ENCODE measurements at regions not wholly inside any gene's neighbourhood (a gene's known extent, or its start where the extent isn't known, plus 50 kb on each side); places are given as distances from the start of the nearest gene placed in this dataset.

DNA sequence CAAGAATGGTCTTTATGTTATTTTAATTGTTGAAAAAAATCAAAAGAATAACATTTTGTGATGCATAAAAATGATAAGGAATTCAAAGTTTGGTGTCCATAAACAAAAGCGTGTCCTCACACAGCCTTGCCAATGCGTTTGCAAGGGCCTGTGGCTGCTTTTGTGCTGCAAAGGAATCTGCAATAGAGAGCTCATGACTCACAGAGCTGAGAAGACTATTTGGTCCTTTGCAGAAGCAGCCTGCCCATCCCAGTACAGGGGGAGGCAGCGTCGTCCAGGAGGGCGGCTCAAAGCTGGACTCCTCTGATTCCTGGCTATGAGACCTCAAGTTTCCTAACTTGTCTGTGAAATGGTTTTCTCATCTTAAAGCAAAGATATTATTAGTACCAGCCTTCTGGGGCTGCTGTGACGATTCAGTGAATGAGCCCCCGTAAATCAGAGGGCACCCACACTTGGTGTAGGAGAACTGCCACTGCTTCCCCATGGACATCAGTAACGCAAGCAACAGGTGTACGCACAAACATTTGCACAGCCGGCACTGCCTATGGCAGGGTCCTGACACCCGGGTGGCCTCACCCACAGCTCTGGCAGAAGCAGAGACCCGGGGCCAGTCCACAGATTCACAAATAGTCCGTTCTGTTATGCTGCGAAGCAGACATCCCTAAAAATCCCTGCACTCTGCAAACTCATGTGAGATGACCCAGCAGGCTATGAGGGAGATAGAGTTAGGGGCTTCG lies 70.6 kb upstream of the ASAP2 start:
- DNase-seq, result no peak

DNA sequence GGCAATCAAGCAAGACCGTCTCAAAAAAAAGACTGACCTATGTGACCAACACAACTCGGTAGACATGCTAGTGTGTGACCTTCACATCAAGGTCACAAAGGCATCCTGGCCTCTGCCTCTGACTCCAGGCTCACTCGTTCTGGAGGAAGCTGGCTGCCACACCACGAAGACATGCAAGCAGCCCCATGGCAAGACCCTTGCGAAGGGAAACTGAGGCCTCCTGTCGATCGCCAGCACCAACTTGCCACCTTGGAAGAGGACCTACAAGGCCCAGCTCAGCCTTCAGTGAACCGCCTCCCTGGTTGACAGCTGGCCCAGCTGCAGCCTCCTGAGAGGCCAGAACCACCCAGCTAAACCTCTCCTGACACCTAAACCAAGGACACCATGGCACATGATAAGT lies 79.3 kb upstream of the ASAP2 start:
- no peak for DNase-seq

DNA sequence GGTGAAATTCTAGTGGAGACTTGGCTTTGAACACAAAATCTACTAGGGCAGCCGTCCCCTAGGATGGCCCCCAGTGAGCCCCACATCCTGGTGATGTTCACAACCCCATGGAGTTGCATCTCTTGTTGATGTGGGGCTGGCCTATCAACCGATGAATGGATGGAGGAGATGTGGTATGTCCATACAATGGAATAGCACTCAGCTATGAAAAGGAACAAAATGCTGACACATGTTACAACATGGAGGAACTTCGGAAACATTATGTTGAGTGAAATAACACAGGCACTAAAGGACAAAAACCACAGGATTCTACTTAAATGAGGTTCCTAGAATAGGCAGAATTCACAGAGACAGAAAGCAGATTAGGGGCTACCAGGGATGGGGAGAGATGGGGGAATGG lies 80.1 kb upstream of the ASAP2 start:
- no peak for DNase-seq

DNA sequence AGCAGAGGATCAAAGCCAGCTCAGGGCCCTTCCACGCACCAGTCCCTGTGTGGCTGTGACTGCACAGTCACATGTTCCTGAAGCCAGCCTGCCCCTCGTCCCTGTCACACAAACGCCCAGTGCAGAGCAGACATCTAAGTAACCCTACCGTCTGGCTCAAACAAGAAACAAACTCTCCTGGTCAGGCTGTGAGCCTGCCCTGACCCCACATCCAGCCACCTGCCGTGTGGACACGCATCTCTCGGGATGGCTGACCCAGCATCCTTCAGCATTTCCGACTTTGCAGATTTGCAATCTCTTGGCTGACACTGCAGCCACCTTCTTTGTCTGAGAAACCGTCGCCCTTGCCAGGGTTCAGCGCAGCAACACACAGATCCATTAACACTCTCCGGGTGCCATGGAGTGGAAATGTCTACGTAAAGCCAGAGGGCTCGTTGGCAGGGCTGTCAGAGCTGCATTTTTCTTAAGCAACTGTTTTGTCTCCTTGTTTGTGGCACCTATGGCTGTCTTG lies 82.3 kb upstream of the ASAP2 start:
- no peak for DNase-seq

DNA sequence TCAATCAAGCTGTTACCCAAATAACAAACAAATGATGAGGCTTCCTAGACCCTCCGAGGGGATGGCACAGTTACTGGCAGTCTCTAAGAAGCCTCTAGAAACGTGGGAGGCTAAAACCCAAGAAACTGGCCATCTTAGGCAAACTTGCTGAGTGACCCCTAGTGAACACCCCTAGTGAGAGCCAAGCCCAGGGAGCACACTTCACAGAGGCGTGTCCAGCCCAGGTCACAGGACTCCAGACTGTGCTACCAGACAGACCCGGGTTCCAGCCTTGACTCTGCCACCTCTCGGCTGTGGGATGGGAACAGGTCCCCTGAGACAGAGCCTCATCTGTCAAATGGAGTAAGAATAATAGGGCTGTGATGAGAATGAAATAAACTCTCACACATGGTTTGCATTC lies 83.5 kb upstream of the ASAP2 start:
- no peak for DNase-seq

DNA sequence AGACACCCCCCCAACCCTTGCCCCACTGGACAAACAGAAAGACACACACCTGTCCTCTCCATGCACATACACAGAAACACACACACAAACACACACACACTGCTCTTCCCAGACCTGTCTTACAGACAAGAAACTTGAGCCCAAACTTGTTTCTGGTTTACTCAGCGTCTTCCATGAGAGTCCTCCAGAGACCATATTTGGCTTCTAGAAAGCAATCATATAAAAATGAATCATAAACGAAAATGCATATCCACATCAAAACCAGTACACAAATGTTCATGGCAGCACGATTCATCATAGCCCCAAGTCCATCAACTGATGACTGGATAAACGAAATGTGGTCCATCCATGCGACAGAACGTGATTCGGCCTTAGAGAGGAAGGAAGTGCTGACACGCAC lies 84.2 kb upstream of the ASAP2 start:
- no peak for DNase-seq

DNA sequence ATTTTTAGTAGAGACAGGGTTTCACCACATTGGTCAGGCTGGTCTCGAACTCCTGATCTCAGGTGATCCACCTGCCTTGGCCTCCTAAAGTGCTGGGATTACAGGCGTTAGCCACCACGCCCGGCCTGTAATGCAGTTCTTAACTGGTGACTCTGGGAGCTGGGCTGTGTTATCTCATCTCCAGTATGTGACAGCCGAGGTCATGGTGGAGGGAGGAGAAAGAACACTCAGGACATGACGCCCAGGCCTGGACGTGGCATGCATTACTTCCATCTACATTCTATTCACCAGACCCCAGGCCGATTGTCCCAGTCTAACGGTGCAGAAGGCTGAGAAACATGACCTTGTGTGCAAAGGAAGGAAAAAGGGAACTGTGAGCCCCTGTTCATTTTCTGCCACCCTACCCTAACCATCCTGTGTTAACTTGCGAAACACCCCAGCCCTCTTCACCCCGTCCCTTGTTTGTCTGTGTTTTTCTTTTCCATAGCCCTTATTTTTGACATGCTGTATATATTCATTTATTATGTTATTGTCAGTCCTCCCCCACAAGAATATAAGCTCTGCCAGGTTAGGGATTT lies 88.1 kb upstream of the ASAP2 start:
- no peak for DNase-seq

DNA sequence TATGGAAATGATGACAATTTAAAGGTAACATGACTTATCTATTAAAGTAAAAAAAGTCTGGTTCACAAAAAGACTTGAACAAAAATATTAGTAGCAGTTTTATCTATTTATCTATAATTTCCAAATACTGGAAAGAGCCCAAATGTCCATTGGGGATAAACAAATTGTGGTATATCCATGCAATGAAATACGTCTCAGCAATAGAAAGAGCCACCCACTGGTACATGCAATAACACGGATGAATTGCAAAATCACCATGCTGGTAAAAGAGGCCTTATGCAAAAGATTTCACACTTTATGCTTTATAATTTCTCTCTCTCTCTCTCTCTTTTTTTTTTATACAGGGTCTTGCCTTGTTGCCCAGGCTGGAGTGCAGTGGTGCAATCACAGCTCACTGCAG lies 91.4 kb upstream of the ASAP2 start:
- no peak for DNase-seq

DNA sequence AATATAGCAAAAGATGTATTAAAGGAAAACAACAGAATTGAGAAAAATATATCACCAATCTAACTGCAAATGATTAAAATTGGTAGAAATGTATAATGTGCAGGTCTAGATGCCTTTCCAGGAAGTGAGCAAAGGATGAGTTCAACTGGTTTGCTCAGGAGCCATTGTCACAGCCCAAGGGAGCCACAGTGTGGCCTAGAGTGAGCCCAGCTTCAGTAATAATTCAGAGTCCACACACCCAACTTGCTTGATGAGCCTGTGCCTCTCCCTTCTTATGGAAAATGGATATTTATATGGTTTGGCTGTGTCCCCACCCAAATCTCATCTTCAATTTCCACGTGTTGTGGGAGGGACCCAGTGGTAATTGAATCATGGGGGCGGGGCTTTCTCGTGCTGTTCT lies 92.2 kb upstream of the ASAP2 start:
- DNase-seq, result no peak

DNA sequence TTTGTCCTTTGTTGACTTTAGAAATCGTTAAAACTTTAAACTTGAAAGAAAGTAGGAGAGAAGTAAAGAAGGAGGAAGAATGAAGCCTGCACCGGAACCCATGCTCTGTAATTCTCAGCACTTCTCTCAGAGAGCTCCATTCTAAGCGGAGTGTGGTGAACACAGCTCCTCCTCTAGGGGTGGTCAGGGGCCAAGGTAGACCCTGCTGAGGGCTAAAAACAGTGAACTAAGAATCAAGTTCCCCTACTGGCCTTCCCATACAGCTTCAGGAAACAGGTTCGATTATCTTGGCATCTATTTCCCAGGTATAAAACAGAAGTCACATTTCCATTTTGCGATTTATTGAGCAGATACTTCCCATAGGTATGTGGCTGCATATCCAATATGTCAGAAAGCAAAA lies 92.7 kb upstream of the ASAP2 start:
- DNase-seq, result no peak

DNA sequence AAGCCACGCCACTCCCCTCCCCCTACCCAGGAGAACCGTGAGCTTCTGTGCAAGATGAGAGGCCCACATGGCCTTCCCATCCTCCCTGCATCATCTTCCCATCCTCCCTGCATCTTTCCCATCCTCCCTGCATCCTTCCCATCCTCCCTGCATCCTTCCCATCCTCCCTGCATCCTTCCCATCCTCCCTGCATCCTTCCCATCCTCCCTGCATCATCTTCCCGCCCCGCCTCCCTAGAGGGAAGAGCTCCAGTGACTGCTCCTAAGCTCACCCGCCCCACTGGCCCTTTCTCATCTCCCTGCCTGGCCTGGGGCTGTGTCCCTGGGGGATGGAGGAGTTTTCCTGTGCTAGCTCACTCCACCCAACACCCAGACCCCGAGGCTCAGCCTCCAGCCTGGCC lies 93.3 kb upstream of the ASAP2 start:
- DNase-seq, result no peak

DNA sequence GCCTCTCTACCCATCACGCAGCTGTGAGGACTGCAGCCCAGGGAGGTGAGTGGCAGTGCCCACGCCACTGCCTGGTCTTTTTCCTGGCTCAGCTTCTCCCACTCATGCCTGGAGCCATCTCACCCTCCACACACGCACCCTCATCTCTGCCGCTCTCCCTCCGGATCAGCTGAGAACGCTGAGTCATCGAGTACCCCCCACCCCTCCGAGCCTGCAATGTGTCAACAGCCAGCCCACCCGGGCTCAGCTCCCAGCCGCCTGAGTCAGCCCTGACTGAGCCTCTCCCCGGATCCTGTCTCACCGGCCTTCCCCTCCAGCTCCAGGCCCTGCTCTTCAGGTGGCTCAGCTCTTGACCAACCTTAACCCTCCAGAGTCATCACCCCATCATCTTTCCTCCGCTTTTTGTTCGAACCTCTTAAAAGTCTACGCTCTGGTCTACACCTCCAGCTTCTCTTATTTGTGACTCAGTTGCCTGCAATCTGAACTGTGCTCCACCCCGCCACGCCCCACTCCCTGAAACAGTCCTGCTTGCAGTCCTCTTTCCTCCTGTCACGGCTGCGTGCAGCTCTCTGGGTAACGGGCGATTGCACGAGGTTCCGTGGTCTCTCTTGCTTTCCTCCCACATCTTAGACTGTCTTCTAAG lies 94.4 kb upstream of the ASAP2 start:
- DNase-seq, result no peak

DNA sequence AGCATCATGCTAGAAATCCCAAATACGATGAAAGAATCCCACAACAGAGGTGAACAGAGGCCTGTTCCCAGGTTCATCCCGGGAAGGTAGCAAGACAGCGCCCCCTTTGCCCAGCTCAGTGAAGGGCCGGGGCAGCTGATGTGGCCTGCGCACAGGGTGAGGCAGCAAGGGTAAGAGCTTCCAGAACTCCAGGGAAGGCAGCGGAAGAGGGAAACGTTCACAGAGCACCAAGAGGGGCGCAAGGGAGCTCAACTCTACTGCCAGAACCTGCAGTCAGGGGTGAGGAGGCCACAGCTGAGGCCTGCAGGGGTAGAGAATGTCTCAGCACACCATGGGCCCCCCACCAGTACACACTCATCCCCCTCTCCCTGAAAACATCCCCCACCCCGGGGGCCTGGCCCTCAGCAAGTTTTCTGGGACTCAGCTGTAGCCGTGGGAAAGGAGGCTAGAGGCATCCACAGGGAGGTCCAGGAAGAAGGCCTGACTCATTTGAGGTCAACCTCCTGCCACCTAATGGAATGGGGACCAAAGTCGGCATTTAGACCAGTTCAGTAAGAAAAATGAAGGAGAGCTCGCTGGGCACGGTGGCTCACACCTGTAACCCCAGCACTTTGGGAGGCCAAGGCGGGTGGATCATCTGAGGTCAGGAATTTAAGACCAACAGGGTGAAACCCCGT lies 95.6 kb upstream of the ASAP2 start:
- no peak for DNase-seq

DNA sequence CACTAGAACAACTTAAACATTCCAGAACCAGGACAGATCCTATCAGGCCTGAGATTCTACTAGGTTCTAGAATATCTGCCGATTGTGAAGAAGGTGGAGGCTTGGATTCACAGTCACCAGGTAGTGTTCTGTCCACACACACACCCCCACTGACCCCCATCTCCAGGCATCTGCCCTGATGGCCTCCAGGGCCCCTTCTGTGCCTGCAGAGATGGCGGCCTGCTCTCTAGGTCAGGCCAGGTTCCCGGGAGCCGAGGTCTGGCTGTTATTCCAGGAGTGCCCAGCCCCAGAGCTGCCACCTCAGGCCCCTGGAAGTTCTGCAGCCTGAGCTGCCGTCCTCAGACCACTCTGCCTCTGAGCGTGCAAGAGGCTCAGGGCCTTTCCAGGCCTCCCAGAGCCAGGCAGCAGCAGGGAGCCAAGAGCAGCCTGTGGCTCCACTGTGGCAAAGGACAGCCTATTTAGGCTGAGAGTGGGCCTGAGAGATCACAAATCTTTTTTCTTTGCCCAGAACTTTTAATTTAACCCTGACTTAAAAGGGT lies 96.2 kb upstream of the ASAP2 start:
- no peak for DNase-seq

DNA sequence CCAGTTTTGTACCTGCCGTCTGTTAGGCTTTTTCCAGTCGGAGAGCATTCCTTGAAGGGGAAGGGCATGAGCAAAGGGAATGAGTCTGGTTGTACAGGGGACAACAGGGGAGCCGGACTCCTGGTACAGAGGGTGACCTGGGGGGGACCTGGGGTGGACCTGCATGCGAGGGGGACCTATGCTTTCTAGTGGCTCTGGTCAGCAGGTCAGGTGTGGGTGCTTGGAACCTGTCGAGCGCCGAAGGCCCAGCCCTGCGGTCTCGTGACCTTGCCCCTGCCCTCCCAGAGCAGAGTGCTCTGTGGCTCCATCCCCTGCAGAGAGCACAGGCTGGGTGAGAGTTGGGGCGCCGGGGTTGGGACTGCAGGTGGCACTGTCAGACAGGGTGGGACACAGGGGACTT lies 96.7 kb upstream of the ASAP2 start:
- no peak for DNase-seq

DNA sequence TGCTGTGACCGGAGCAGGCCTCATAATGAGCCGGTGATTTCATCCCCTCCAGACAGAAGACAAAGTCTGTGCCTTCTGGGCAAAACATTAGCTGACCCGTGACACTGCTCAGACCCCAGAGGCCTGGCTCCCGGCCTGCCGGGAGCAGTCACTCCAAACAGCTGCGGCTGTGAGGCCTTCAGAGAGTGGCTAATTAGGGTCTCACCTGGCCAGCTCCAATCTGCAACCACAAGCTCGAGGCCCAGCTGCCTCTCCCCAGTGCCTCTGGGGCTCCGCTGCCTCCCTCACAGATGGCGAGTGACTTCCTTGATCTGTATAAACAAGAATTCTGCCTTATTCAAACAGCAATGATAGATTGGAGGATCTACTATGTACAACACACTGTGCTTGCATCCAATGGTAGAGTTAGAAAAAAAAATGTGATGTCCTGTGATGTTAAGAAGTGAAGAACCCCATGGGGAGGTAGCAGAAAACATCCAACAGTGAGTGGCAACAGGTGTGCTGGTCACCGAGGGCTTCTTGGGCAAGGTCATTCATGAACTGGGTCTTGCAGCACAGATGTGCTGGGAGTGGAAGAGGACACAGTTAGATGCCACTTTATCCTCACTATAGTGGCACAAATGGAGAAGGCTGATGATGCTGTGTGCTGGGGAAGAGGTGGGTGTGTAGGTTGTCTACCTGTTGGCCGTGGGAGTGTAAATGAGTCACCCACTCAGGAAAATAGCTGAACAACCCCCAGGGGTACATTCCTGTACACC lies 98.2 kb upstream of the ASAP2 start:
- DNase-seq, result no peak

DNA sequence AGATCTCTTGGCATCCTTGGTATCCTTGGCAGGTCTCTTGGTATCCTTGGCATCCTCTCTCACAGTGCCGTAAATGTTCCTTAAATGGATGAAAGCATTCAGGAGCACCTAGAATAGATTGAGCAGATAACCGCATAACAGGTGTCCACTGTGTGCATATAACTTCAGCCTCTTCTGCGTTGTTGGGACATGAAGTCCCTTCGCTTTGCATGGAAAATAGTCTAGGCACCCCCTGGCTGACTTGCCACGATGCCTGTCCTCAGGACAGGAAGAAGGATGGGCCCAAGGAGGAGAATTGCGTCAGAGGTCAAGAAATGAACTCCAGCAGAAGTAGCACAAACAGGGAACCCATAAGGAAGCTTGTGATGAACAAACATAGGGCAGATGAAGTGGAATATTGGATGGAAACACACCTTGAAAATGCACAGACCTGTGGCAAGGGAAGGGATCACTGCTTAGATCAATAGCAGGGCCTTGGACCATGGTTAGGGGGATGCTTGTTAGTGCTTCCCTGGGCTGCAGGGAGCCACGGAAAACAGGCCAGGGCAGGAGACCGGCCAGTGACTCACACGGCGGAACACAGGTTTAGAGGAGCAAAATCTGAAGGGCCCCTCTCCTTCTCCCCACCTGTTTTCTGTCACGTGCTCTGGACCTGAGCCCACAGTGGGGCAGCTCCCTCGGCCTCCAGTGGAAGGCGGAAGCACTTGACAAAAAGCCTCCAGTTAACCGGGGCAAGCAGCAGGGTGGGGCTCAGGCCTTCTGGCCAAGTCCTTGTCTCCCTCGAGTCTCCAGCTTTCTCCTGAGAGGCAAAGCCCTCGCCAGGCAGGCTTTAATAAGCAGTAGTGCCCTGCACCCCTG lies 99.2 kb upstream of the ASAP2 start:
- no peak for DNase-seq

DNA sequence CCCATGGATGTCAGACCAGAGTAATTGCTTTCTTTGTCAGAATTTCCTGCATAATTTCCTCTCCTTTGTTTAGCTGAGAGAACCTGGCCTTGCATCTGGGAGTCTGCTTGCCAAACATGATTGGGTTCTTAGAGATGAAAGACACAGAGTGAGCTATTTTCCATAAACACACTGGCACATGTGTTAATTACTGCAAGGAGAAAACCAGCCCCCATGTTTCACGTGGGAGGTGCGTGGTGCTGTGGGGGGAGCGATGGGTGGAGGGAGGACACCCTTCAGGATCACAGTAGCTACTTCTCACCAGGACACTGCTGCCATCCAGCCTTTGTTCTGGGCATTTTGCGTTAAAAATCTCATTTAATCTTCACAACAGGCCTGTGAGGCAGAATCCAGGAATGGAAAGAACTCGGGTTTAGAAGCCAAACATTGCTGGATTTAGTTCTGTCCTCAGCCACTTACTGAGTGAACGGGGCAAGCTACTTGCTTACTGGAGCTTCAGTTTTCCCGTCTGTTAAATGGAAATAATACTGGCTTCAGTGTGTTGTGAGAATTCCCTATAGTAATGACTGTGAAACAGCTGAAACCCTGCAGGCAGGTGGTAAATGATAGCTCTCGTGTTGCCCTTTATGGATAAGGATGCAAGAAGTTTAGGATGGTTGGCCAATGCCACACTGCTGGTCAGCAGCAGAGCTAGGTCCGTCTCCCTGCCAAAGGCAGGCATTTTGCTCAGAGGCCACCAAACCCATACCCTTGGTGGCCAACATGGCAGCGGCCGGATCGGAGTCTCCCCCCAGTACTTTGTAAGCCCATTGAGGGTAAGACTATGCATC lies 100.1 kb upstream of the ASAP2 start:
- no peak for DNase-seq

DNA sequence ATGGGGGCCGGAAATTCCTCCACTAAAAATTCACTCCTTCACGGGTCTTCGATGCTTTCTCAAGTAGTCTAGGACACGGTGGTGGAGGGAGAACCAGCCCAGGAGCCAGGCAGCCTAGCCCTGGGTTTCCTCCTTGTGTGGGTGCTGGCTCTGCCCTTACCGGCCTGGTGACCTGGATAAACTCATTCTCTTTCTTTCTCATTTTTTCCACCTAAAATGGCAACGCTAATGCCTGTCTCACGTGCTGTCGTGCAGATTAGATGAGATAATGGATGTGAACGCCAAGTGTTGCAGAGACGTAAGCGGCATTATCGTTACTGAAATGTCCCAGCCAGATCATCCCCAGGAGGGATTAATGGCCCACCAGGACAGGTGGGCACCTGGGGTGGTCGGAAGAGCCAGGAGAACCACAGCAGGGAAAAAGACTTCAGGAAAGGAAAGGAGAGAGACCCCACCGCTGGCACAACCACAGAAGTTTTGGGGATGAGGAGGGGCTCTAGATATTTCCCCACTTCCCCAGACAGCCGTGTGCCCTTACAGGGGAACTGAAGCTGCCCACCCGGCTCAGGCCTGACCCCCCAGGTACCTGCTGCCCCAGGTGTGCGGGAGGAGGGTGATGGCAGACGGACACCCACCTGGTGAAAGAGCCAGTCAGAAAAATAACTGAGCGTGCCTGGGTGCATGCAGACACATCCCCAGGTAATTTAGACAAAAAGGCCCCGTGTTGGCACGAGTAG lies 100.8 kb upstream of the ASAP2 start:
- no peak for DNase-seq

DNA sequence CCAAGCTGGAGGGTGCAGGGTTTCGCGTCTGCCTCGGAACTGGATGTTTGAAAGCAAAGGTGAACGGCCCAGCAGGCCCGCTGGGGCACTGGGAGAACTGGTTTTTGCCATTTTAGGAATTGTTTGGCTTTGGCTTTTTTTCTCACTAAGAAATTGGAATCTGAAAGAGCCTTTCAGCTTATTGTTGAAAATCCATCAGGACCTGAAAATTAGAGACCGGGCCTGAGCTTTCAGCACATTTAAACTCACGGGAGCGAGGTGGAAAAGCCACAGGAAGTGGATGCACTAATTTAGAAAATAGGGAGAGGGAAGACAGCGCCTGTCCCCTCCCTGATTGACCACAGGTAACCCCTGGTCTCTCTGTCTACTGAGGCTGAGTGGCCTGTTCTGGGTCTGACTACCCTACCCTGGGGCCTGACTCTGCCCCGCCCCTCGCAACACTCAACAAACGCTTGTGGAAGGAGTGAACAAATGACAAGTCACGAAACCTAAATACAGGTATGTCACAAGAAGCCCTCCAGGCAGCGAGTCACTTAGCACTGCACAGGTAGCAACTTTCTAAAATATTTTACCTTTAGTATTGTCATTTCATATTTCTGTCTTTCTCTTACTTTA lies 100.3 kb upstream of the MBOAT2 start:
- no peak for DNase-seq
